ENCODE measurements at regions not wholly inside any gene's neighbourhood (a gene's known extent, or its start where the extent isn't known, plus 50 kb on each side); places are given as distances from the start of the nearest gene placed in this dataset.
"Not testable (repeated sequence)": the region's sequence is repeated elsewhere in the genome, so short reads cannot be mapped to it uniquely, and the experiment has no call there.

DNA sequence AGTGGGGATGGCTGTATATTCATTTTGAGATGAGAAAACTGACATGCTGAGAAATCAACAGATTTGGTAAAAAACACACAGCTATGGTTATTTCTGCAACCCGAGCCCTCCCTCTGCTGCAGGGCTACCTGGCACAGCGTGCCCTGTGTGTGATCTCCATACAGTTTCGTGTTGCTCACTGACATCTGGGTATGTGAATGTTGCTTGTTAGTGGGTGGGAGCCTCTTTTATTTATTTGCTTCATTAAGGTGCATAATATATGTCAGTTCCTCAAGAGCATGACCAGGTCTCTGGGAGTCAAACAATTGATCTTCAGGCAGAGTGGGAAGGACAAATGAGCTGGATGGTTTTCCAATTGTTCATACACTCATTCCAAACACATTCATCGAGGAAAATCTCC lies 139.1 kb upstream of the FHL2 start:
- DNase-seq, result no peak

DNA sequence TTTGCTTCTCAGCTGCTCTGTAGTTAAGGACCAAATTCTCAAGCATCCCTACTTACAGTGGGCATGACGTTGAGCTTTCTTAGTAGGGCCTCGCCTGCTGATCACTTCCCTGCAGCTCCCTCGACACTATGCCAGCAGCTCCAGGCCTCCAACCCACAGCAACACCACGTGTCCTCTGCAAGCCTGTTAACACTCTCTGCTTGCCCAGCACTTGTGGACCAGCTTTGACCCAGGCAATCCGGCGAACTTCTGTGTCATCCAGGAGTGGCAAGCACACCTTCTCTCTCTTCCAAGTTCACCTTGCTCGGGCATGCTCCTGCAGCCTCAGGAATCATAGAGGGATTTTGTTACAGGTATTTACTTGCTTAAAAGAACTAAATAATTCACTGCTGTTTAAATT lies 138.6 kb upstream of the FHL2 start:
- no peak for DNase-seq

DNA sequence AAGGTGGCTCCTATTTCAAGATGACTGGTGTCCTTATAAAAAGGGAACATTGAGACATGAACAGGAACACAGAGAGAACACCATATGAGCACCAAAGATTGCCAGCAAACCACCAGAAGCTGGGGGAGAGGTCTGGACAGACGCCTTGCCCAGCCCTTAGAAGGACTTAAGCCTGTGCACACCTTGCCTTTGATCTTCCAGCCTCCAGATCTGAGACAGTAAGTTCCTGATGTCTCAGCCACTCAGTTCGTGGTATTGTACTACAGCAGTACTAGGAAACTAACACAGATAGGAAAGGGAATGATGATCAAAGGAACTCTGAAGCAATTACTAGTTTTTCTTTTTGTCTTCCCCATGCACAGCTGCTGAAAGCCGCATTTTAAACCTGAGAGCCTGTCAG lies 137.3 kb upstream of the FHL2 start:
- no peak for DNase-seq

- DNase-seq, result not testable (repeated sequence)
Measured at GRCh38 chr2:105529258-105529657, 130.4 kb upstream of the FHL2 start.

DNA sequence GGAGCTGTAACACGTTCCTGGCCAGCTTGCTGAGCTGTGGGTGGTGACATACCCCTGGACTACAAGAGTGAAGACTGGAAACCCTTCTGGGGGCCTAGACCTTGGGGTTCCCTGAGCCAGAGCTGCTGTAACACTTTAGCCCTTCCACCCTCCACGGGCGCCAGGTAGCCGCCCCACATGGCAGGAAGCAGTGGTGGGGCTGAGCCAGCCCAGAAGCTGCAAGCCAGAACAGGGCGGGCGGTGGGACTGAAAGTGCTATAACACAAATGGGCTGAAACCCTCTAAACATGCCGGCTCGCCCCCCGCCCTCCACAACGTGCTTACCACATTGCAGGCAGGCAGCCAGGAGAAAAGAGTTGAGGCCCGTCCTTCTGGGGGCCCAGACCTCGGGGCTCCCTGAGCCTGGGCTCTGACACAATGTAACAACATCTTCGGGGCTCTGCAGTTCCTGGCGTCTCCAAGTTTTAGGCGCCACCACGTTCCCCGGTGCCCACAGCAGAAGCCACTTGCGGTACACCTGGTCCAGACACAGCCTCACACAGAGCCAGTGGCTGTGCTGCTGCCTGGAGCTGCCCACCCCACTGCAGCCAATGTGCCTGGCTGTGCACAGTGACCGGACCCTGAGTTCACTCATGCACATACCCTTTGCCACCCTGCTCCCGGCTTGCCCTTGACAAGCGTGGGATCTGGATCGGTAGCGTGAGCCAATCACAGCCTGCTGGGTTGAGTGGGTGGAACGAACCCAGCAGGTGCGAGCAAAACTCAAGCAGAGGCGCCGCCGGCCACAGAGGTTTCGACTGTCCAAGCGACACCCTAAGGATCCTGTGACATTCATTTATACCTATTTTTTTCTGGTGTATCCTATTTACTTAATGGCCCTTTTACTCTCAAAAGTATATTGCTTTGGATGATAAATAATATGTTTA lies 127.4 kb upstream of the FHL2 start:
- no peak for DNase-seq

GRCh38 chr2:105525201-105525600 lies 126.3 kb upstream of the FHL2 start:
- DNase-seq, result no peak

GRCh38 chr2:105522645-105523044 lies 123.8 kb upstream of the FHL2 start:
- no peak for DNase-seq

- no peak for DNase-seq
Measured at GRCh38 chr2:105521616-105522015, 122.8 kb upstream of the FHL2 start.

DNA sequence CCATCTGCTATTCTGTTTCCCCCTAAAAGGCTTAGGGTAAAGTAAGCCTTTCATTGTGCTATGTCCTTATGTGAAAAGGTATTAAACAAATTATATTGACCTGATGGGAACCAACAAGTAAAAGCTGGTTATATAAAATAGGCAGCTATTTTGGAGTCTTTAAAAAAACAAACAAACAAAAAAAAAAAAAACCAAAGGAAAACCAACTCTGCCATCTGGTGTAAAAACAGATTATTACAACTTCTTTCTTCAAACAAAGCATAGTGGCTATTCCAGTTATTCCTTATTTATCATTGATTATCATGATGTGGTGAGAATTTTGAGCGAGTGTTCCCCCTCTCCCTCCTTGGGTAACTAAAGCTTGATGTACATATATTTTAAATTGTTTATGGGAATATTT lies 122.3 kb upstream of the FHL2 start:
- no peak for DNase-seq

- no peak for DNase-seq
Measured at GRCh38 chr2:105519516-105519915, 120.7 kb upstream of the FHL2 start.

DNA sequence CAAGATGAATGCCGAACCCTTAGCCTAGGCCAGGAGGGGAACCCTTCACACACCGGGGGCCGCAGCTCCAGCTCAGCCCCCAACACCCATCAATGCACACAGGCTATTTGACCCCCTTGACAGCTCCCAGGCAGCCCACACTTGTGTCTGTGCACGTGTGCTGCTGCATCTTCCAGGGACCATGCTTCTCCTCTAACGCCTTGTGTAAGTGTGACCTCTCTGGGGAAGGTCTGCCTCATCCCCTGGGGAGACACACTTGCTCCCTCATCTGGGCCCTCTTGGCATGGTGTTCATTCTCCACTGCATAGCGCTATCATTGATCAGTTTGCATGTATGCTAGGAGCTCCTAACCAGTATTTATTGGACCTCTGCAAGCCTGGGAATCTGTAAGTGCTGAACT lies 120.0 kb upstream of the FHL2 start:
- no peak for DNase-seq

GRCh38 chr2:105517814-105518705 lies 119.2 kb upstream of the FHL2 start:
- DNase-seq, result no peak

GRCh38 chr2:105515581-105516415 lies 116.9 kb upstream of the FHL2 start:
- DNase-seq, result no peak

- DNase-seq, result no peak
Measured at GRCh38 chr2:105514576-105514975, 115.7 kb upstream of the FHL2 start.

DNA sequence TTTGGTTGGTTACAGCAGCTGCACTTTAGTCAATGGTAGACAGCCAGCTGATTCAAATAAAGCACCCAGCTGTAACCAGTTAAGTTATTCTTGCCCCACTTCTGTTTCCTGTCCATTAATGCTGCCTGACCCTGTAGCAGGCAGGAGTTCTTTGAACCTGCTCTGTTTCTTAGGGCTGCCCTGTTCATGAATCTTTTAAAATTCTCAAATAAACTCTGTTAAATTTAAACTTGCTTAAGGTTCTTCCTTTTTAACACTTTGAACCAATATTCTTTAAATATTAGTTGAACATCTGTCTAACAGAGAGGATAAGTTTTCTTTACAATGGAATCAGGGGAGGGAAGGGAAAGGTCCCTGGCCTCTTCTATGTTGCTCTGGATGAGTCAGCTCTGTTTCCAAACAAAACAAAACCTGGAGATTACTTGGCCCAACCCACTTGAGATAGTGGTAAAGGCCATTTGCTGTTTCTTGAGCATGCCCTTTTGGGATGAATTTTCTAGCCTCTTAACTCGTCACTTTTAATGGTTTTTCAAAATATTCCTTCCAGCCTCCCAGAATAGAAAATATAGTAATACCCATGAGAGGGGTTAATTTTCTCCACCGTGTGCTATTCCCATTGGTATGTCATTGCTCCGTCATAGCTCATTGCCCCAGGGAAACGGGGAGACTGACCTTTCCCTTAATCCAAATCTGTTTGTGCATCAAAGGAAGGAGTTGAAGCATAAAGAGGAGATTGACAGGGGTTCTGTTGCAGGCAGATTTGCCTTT lies 112.1 kb upstream of the FHL2 start:
- DNase-seq, result no peak

DNA sequence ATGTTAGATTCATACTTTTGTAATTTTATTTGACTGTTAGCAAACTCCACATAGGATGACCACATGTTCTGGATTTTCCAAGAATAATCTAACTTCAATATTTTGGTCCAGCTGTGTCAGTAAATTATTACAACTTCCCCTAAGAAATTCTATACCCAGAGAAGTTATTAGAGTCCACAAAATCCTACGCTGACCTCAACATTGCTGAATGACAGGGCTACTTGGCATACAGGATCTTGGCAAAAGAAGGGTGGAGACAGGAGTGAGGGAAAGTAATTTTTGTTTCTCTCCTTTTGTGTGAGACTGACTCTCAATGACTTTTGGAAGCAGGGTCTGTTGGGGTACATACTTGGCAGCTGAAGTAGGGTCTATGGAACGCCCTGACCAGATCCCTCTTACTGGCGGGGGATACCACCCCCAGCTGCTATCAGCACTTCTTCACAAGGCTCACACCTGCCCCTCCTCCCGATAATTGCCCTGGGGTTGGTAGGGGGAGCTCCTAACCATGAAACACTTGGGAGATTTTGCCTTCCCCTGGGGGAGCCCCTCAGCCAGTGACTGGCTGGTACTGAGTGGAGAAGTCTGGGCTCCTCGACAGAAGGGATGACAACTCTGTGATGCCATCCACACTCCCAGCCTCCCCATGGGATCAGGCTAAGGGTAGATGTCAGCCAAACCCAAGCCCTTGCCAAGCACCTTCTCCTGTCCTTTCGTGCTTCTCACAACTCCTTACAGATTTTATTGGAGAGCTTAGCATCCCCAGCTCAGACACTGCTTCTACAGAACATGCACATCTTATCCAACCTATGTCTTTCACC lies 110.6 kb upstream of the FHL2 start:
- no peak for DNase-seq

GRCh38 chr2:105506860-105507259 lies 108.0 kb upstream of the FHL2 start:
- not testable (repeated sequence) for DNase-seq

GRCh38 chr2:105504459-105504858 lies 105.6 kb upstream of the FHL2 start:
- no peak for DNase-seq

- DNase-seq, result no peak
Measured at GRCh38 chr2:105502625-105503334, 103.9 kb upstream of the FHL2 start.
